Stimulated activated naive CD8-positive, alpha-beta T cell treated with anti-CD3 and anti-CD28 coated beads, Interleukin-15, amount 100 ng/mL, for 72 hours (primary cell): ENCODE measurements at regions not wholly inside any gene's neighbourhood (a gene's known extent, or its start where the extent isn't known, plus 50 kb on each side); places are given as distances from the start of the nearest gene placed in this dataset.

ENCODE experiments used
- ATAC-seq: fragments of 150-1000 bp; cut with Tn5 transposase; 2 replicates; pipeline ENCODE4 v1.10.0; 2021; ENCODE audit warnings: mild to moderate bottlenecking, moderate library complexity
- DNase-seq, 2 donors: peaks; one replicate each; pipeline ENCODE4 v3.0.0; 2021 to 2022
- H3K27ac Mint-ChIP-seq, 2 donors: one replicate each; pipeline ENCODE4 v1.8.0; 2022; ENCODE audit warnings: mild to moderate bottlenecking in 2 of 2, mixed read lengths in 2 of 2, moderate library complexity in 2 of 2
- H3K27me3 Mint-ChIP-seq: one replicate; pipeline ENCODE4 v1.8.0; 2022; ENCODE audit warnings: mixed read lengths
- H3K4me1 Mint-ChIP-seq: one replicate; pipeline ENCODE4 v1.8.0; 2022; ENCODE audit warnings: mild to moderate bottlenecking, mixed read lengths
- H3K4me3 Mint-ChIP-seq, 2 donors: one replicate each; pipeline ENCODE4 v1.8.0; 2022; ENCODE audit warnings: mild to moderate bottlenecking in 2 of 2, mixed read lengths in 2 of 2, moderate library complexity in 1 of 2
- H3K9me3 Mint-ChIP-seq, 2 donors: one replicate each; pipeline ENCODE4 v1.8.0; 2022; ENCODE audit warnings: mixed read lengths in 2 of 2

DNA sequence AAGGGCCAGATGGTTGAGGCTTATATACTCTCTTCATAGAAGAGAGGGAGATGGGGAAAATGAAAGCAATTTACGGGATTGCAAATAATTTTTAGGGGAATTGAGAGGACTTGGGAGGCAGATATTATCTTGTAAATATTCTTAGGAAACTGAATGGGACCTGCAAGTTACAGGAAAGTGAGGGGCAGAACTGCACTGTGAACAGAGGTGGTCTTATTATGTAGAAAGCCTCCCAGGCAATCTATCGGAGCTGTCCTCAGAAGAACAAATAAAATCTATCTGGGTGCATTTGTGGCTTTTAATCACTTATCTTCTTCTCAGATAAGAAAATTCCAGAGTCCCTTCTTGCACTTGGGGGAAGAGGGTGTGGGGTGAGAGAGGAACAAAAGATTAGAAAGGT, 223.5 kb downstream of the RHOU start:
- no peak for DNase-seq
- peaks cover 0 to 8% of the 10 kb centered on the region in 2 donors for H3K9me3 Mint-ChIP-seq
- H3K4me3 Mint-ChIP-seq: no peak overlapping the region
- no peaks in the 10 kb centered on the region for H3K27me3 Mint-ChIP-seq
- H3K27ac Mint-ChIP-seq: no peak overlapping the region
- ATAC-seq: no peak
- no peaks in the 10 kb centered on the region for H3K4me1 Mint-ChIP-seq

DNA sequence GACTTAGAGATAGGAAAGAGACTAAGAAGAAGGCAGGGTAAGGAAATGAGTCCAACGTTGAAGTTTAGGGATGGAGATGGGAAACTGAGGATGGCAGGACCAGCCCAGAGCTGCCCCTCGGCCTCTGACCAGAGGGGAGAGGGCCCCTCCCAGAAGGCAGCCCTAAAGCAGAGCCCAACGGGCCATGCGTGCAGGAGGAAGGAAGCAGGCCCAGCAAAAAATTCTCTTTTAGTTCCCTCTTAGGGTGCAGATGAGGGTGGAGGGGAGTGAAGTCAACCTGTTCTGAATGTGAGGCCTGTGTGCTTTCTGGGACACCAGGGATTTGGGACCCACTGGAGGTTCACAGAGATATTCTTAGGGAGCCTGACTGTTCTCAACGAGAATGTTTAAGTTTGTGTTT, 225.4 kb downstream of the RHOU start:
- no peaks in the 10 kb centered on the region for H3K4me1 Mint-ChIP-seq
- no peaks in the 10 kb centered on the region for H3K27me3 Mint-ChIP-seq
- no peaks in the 10 kb centered on the region for H3K9me3 Mint-ChIP-seq
- DNase-seq (no peak), ATAC-seq (no peak)
- H3K27ac Mint-ChIP-seq: no peak overlapping the region
- H3K4me3 Mint-ChIP-seq: no peak overlapping the region

DNA sequence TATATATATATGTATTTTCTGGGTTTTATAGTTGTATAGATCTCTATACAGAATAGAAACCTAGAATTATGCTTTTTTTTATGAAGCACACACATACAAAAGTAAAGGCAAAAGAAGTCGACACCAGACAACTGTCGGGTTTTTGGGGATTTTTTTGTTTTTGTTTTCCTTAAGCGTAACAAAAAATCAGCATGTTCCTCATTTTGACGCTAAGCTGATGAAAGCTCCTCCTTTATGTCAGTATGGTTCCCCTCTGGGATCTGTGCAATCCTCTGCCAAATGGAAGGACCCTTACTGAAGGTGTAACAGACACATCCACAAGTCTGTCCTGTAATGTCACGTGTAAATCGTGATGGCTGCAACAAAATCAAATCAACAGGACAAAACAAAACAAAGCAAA, 226.2 kb downstream of the RHOU start:
- Mint-ChIP-seq H3K4me1 (no peaks in the 10 kb centered on the region), H3K27ac (no peak overlapping the region), H3K27me3 (no peaks in the 10 kb centered on the region), H3K9me3 (no peaks in the 10 kb centered on the region), H3K4me3 (no peak overlapping the region)
- DNase-seq: no peak
- ATAC-seq: no peak

DNA sequence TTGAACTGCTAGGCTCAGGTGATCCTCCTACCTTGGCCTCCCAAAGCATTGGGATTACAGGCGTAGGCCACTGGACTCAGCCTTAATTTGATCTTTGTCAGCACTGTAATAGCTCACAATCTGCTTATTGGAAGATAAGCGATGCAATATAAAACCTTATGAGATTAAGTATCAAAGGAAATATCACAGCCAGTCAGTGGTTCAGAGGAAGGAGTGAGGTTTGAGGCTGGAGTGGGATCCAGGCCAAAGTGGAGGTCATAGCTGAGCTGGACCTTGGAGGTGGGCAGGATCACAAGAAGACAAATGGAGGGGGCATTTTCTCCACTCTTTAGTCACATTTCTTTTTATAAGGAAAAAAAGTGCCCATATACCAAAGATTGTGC, 228.5 kb downstream of the RHOU start:
- no peaks in the 10 kb centered on the region for H3K9me3 Mint-ChIP-seq
- no peak overlapping the region for H3K4me3 Mint-ChIP-seq
- no peak for ATAC-seq
- no peaks in the 10 kb centered on the region for H3K27me3 Mint-ChIP-seq
- H3K4me1 Mint-ChIP-seq: no peaks in the 10 kb centered on the region
- no peak for DNase-seq
- H3K27ac Mint-ChIP-seq: peak overlapping the region in 1 of 2 donors; percentile 44

DNA sequence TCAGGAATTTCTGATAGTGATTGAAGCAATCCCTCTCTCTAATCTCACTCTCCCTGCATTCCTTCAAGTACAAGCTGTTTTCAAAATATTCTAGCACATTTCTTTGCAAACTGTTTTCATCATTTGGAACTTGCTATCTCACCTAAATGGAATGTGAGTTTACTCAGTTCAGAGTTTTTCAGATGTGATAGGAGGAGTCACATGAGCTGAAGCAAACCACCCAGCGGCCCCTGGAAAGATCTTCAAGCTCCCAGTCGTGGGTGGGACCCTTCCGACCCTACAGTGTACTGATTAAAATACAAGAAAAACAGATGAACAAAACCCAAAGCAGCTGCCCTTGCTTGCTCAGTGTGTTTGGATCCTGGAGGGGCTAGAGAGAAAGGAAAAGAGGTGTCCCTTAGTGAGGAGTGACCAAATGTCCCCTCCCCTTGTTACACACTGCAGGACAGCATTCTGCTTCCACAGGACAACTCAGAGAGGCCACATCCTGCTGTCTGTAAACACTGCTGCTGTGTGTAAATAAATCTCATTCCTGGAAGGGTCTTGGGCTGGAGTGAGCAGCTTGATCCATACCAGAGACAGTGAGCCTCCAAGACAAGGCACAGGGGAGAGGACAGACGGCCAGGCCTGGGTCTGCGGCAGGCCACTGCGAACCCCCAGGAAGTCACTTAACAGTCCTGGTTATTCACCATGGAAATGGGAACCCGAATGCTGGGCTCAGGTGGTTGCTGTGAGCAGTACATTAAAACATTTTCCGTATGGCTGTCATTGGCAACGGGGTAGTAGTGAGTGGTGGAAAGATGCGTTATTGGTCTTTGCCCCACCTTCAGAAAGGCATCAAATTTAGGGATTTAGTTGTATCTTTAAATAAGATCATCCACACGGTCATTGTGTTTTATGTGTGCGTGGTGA, 229.2 kb downstream of the RHOU start:
- H3K4me3 Mint-ChIP-seq: no peak overlapping the region
- H3K9me3 Mint-ChIP-seq: no peaks in the 10 kb centered on the region
- no peaks in the 10 kb centered on the region for H3K4me1 Mint-ChIP-seq
- H3K27me3 Mint-ChIP-seq: no peaks in the 10 kb centered on the region
- ATAC-seq (no peak), DNase-seq (no peak)
- H3K27ac Mint-ChIP-seq: peak overlapping the region in 1 of 2 donors; percentile 14

DNA sequence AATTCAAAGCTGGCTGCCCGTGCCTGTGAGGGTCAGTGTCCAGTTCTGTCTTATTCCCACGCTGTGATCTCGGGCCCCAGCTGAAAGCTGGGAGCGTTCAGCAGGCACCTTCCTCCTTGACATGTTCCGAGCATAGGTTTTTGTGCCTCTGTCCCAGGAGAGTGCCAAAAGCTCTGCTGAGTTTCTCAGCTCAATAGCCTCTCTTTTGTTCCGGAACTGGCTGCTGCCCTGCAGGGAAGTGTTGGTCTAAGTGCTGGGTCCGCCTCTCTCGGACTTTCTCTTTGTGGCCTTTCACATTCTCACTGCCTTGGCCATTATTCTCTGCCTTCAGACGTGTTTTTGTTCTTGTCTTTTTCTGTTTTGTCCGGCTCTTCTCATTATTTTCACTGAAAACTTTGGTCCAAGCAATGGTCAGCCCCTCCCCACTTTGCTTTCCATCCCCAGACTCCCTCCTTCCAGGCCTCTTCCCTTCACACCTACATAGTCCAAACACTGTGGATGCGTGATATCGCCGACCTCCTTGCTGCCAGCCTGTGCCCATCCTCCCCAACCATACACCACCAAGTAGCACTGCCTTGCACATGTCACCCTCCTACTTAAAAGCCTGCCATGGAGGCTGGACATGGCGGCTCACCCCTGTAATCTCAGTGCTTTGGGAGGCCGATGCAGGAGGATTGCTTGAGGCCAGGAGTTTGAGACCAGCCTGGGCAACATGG, 233.8 kb downstream of the RHOU start:
- Mint-ChIP-seq H3K27me3 (no peaks in the 10 kb centered on the region), H3K27ac (no peak overlapping the region), H3K9me3 (no peaks in the 10 kb centered on the region), H3K4me3 (no peak overlapping the region), H3K4me1 (no peaks in the 10 kb centered on the region)
- no peak for ATAC-seq
- no peak for DNase-seq

DNA sequence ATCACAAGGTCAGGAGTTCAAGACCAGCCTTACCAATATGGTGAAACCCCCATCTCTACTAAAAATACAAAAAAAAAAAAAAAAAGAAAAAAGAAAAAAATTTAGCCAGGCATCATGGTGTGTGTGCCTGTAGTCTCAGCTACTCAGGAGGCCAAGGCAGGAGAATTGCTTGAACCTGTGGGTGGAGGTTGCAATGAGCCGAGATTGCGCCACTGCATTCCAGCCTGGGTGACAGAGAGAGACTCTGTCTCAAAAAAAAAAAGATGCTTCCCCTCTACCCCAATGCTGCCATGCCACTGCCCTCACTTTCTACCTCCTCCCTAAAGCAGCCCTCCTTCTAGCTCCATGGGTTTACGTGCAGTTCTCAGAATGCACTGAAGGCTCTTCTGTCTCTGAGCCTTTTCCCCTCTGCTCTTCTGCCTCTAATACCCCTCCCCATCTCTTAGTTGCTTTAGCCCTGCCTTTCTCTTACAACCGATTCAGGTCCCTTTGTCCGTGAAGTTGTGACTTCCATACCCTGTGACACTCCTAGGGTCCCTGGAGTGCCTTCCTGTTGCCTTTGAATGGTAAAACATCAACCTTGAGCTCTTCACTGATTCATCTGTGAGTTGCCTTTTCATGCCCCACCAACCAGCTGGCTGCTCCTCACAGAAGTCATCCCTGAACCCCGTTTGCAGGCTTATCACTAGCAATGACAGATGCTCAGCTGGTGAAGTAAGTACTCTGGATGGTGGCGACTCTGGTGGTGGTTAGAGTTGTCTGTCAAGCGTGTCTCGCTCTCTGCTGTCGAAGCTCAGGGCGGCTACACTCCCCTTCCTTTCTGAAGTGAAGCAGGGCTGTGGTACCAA, 234.9 kb downstream of the RHOU start:
- ATAC-seq (no peak), DNase-seq (no peak)
- peak overlapping the region in 1 of 2 donors; percentile 13 for H3K27ac Mint-ChIP-seq
- no peaks in the 10 kb centered on the region for H3K9me3 Mint-ChIP-seq
- no peaks in the 10 kb centered on the region for H3K27me3 Mint-ChIP-seq
- H3K4me3 Mint-ChIP-seq: no peak overlapping the region
- no peaks in the 10 kb centered on the region for H3K4me1 Mint-ChIP-seq

DNA sequence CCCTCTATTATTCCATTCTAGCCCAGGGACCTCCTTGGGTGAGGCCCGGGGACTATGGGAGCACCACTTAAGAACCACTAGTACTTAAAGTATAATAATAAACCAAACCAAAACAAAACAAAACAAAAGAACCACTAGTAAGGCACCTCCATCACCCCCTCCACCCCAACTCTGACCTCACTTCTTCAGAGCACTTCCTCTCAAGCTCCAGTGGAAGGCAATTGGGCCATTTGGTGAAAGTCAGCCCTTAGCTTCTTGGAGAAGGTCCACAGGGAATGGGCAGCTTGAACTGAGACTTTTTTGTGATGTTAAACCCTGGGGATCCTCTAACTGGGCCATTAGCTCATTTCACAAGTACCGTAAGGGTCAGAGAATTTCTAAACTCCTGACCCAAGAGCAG, 237.3 kb downstream of the RHOU start:
- ATAC-seq (no peak), DNase-seq (no peak)
- Mint-ChIP-seq H3K27me3 (no peaks in the 10 kb centered on the region), H3K4me1 (no peaks in the 10 kb centered on the region), H3K4me3 (no peak overlapping the region), H3K27ac (no peak overlapping the region), H3K9me3 (no peaks in the 10 kb centered on the region)

DNA sequence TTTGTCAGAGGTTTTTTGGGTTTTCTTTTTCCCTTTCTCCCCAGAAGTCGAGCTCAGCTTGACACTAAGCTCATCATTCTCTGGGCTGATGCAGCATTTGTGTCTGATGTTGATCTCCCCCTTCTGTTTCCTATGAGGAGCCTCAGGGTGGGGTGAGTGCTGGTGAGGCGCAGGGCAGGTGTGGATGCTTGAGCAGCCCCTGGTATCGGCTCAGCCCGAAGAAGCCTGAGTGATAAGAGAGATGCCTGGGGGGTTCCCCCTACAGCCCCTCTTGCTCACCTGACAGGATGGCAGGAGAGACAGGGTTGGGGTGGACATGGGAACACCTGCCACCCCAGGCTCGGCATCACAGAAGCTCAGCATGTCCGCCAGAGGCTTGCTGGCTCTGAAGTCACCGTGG, 239.0 kb downstream of the RHOU start:
- Mint-ChIP-seq H3K4me1 (no peaks in the 10 kb centered on the region), H3K4me3 (no peak overlapping the region), H3K9me3 (no peaks in the 10 kb centered on the region), H3K27me3 (no peaks in the 10 kb centered on the region), H3K27ac (peak overlapping the region in 1 of 2 donors; percentile 56)
- no peak for ATAC-seq
- DNase-seq: no peak

DNA sequence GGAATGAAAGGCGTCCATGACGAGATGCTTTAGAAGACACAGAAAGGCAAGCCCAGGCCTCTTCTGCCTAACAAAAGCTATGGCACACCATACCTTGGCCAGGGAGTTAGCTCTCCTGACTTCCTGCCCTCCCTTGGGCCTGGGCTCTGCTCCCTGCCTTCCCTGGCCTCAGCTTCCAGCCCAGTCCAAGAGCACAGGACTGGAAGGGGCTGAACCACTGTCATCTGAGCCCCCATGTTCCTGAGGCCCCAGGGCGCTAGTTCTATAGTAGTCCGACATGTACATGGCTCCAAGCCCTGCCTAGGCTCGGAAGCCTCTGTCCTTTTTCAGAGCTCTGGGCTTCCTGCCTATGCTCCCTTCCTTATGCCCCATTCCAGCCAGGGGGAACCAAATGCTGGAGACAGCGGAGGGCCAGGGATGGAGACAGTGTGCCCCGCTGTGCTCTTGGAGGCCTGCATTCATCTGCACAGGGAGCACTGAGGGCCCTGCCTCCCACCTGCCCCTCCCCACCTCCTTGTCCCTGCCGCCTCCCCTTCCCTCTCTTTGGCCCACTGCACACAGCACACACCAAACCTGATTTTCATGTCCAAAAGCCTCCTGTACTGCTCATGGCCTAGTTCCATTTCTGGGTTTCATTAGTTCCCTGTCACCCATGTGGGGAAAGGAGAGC, 240.1 kb downstream of the RHOU start:
- Mint-ChIP-seq H3K27me3 (no peaks in the 10 kb centered on the region), H3K27ac (no peak overlapping the region), H3K9me3 (no peaks in the 10 kb centered on the region), H3K4me3 (no peak overlapping the region), H3K4me1 (no peaks in the 10 kb centered on the region)
- no peak for DNase-seq
- ATAC-seq: no peak

DNA sequence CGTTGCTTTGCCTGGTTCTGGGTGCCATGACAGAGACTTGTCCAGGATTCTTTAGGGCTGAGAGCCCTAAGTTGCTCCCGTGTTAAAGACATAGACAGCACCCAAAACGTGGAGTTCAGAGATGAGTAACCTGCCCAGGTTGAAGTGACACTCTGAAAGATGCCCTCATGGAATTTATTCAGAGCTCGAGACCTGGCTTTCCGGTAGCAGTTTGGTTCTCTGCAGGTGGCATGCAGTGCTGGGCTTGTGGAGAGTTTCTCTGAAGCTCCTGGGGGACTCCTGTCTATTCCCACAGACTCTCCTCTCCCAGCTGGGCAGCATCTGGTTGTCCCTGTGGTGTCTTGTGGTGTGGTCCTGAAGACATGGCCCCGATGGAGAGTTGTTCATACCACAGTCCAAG, 241.0 kb downstream of the RHOU start:
- ATAC-seq: no peak
- no peaks in the 10 kb centered on the region for H3K9me3 Mint-ChIP-seq
- DNase-seq: no peak
- no peak overlapping the region for H3K27ac Mint-ChIP-seq
- H3K4me3 Mint-ChIP-seq: no peak overlapping the region
- H3K4me1 Mint-ChIP-seq: no peaks in the 10 kb centered on the region
- H3K27me3 Mint-ChIP-seq: no peaks in the 10 kb centered on the region

DNA sequence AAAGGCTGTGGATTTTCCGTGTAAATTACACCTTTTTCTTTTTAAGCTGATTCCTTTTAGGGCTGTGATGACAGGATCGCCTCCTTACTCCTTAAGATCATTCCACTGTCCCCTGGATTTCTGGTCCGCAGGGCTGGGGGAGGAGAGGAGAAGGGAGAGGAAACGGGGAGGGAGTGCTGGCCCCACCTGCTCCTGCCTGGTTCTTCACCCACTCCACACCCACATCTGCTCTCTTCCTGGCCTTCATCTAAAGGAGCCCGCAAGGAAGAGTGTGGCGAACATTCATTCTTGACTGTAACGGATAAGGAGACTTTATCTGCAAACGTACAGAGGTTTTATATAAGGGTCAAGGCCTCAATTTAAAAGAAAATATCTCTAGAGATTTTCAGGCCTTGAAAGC, 242.0 kb downstream of the RHOU start:
- Mint-ChIP-seq H3K4me3 (no peak overlapping the region), H3K9me3 (no peaks in the 10 kb centered on the region), H3K27me3 (no peaks in the 10 kb centered on the region), H3K4me1 (no peaks in the 10 kb centered on the region), H3K27ac (no peak overlapping the region)
- ATAC-seq (no peak), DNase-seq (no peak)

DNA sequence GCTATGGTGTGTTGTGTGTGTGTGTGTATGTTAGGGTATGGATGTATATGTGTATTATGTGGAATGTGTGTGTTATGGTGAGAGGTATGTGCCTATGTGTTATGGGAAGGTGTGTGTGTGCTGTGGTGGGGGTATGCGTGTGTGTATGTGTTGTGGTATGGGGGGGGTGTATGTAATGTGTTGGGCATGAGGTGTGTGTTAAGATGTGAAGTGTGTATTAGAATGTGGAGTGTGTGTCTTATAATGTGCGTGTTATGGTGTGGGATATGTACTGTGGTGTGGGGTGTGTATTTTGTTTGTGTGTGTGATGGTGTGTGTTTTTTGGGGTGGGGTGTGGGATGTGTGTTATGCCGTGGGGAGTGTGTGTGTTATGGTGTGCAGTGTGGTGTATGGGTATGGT, 242.5 kb downstream of the RHOU start:
- no peak overlapping the region for H3K4me3 Mint-ChIP-seq
- H3K27ac Mint-ChIP-seq: no peak overlapping the region
- ATAC-seq (no peak), DNase-seq (no peak)
- H3K4me1 Mint-ChIP-seq: no peaks in the 10 kb centered on the region
- H3K9me3 Mint-ChIP-seq: no peaks in the 10 kb centered on the region
- no peaks in the 10 kb centered on the region for H3K27me3 Mint-ChIP-seq

DNA sequence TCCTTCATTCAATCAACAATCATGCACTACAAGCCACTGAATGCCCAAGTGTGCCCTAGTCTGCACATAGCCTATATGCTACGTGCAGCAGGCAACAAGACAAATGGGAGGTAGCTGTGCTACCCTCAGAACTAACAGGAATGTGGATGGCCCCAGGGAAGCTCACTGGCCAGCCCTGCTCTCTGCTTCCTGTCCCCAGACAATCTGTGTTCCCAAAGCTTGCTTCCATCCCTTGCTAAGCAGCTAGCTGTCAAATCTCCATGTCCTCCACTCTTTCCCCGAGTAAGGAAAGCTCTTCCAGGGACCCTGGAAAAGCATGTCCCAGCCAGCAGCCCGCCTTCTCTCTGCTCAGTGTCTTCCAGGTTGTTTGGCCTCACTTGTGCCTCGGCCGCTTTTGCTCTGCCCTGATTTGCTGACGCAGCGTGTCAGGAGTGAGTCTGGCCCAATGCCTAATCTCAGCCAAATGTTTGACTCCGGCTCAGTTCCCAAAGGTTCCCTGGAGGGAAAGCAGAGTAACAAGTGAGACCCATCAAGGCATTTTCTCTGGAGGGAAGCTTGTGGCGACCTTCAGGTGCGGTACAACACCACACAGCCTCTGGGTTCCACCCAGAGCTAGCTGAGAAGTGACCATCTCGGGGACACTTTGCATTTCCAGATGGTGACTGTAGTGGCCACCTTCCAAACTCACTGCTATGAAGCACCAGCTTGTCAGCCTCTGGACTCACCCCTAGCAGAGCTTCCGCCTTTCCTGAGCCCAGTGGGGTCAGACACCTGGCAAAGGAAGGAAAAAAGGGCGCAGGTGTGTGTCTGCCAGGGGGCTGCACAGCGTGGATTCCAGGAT, 243.4 kb downstream of the RHOU start:
- ATAC-seq (no peak), DNase-seq (no peak)
- Mint-ChIP-seq H3K9me3 (no peaks in the 10 kb centered on the region), H3K4me3 (no peak overlapping the region), H3K27ac (no peak overlapping the region), H3K27me3 (no peaks in the 10 kb centered on the region), H3K4me1 (no peaks in the 10 kb centered on the region)

DNA sequence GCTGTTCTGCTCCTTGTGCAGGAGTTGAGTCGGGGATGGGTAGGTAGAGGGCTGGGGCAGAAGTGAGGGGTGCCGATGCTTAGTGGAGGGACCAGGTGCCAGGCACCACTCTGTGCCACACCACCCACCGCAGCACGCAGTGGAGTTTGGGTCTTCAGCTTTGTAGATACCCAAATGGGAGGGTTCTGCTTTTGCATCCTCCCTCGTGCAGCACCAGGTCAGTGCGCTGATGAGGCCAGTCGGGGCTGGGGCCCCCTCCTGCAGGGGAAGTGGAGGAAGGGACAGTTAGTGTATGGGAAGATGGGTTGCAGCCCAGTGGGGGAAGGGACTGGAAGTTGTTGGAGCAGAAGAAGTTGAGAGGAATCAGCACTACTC, 244.0 kb downstream of the RHOU start:
- no peak overlapping the region for H3K27ac Mint-ChIP-seq
- no peaks in the 10 kb centered on the region for H3K9me3 Mint-ChIP-seq
- no peak overlapping the region for H3K4me3 Mint-ChIP-seq
- no peaks in the 10 kb centered on the region for H3K4me1 Mint-ChIP-seq
- no peak for DNase-seq
- H3K27me3 Mint-ChIP-seq: no peaks in the 10 kb centered on the region
- ATAC-seq: no peak
